GM18502 (cell line): ENCODE measurements at regions not wholly inside any gene's neighbourhood (a gene's known extent, or its start where the extent isn't known, plus 50 kb on each side); places are given as distances from the start of the nearest gene placed in this dataset.

Experiments used
- ATAC-seq: cut with Tn5 transposase; IDR thresholded peaks from one replicate; pipeline ENCODE4 v1.9.1; 2021; ENCODE audit warnings: mild to moderate bottlenecking; ENCODE audit not compliant: unreplicated experiment, poor library complexity

DNA sequence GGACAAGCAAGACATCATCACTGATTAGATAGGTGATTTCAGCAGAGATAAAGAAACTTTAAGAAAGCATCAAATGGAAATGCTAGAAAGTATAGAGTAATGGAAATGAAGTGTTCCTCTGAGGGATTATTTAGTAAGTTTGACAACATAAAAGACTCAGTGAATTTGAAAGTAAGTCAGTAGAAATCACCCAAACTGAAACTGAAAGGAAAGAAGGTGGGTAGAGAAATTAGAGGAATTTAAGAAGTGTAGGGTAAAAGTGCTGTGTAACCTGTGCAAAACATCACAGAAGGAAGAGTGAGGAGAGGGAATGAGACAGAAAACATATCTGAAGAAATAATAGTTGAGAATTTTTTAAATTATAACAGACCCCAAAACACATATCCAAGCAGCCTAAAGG lies 343.1 kb downstream of the CBLN2 start:
- ATAC-seq, result no peak

DNA sequence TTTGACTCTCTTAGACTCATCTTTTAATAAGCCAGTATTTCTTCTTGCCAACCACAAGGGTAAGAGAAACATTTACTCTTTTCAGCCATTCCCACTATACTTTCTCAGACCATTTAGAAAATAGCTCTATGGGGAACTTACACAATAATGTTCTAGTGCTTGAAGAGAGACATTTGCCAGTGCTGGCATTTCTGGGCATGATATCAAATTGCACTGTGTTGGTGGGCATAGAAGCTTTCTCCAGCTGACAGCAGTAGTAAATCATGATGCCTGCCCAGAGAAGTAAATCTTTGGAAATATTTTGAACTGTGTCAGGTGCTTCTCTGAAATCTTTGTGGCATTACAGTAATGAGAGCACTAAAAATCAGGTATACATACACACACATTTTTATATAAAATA lies 346.6 kb downstream of the CBLN2 start:
- no peak for ATAC-seq

DNA sequence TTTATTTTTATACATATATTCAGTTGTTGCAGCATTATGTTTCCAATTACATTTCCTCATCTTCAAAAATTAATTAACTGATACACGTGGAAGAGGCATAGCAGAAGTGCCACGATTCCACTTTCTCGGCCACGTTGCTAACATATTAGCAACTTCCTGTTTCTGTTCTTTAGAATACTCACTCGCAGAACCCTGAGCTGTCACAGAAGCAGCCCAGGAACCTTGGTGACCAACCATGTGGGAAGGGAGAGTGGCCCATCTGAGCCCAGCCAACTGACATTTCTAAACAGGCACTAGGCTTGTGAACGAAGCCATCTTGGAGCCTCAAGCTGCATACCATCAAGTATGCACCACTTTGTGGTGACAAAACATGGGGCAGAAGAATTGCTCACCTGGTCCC lies 350.1 kb downstream of the CBLN2 start:
- no peak for ATAC-seq

DNA sequence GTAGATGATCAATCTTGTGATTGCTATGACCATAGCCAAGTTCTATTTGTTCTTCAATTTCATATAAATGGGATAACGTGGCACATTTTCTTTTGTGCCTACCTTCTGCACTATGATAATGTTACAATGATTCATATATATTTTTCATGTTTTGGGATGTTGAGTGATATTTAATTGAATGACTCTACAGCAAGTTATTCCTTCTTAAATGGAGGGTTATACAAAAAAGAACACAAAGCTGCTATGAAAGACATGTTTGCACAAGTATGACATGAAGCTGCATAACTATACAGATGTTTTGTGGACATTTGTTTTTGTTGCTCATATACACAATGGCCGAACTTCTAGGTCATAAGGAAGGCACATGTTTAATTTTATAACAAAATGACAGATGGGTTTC lies 356.2 kb downstream of the CBLN2 start:
- no peak for ATAC-seq

DNA sequence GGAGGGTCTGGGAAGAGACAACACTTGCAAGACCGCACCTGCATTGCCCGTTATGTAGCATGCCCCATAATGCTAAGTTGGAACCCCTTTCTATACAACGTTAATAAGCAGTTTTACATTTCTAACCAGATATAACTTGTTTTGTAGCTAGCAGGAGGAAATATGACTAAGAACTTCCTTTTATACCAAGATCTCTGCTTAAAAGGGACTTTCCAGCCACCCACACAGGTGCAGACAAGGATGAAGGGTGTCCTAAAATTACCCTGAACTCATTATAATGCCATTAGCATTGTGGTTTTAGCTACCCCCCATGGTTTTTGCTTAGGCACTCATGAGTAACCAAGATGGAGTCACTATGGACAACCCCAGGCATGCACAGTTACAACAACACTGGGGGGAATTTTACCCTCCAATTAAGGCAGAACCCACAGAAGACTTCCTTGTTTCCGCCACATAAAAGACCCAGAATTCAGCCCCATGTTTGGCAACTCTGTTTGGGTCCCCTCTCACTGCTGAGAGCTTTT lies 362.8 kb downstream of the CBLN2 start:
- ATAC-seq, result peak; percentile 73

DNA sequence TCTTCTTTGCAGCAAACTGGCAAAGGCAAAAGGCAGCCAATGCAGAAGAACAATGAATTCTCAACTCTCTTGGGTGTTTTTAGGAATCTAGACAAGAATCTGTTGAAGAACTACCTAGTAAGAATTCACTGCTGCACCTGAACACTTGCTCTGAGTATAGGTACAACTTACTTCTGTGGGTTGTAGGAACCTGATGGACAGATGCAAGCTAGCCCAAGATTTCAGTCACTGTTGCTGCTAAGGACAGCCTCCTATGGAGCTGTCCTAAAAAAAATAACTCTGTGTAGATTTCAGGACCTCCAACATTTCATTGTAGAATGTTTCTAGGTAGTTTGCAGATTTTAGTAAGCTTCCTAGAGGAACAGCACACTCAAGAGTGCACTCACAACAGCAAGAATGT lies 363.5 kb downstream of the CBLN2 start:
- no peak for ATAC-seq

DNA sequence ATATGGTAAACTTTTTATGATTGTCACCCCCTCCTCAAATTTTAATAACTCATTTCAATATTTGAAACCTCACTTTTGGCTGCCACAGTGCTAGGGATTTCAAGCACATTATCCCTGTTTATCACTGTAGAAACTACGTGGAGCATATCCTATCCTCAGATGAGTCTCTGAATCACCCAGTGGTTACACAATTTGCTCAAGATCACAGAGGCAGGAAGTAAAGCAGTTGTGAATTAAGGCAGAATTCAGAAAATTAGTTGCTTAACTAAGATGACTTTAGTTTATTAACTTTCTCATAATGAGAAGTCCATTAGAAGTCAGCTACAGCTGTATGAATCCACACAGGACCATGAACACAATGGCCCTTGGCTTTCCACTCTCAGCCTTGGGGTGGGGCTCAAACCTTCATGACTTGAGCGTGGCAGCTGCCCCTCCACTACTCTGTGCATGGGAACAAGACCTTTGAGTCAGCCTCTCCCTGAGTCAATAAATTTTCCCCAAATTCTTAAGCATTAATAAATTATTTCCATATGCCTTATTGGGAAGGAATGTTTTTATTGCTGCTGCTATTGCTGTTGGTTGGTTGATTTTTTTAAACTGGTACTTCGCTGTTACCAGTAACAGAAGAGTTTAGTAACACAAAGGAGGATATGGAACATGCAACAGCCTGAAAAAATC lies 369.0 kb downstream of the CBLN2 start:
- ATAC-seq, result no peak

DNA sequence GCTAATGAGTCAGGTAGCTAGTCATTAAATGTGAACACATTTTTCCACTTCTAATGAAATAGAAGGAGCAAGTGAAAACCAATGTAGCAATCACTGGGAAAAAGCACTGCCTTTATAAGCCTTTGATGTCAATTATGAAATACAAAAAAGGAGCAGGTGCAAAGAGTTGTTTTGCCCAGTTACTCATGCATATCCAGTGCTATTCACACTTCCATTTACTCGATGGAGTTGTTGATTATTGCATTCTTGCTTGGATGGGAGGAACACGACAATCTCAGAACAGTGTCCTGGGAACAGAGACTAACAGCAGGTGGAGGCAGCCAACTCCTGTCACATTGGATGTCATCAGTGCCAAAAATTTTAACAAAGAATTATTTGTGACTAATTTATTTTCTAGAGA lies 372.5 kb downstream of the CBLN2 start:
- ATAC-seq, result no peak

DNA sequence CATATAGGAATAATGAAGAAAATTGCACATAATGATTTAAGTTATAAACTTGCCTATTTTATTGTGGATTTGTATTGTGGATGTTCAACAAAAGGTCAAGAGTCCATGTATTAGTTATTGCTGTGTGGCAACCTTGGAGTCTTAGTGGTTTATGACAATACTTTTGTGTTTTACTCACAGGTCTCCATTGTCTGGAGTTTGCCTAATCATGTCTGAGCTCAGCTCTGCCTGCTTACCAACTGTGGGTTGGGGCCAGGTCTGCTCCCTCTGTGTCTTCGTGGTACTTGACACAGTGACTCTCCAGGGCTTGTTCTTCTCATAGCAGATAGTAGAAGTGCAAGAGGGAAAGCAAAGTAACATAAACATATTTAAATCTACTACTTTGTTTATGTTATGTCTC lies 382.5 kb downstream of the CBLN2 start:
- ATAC-seq, result no peak

DNA sequence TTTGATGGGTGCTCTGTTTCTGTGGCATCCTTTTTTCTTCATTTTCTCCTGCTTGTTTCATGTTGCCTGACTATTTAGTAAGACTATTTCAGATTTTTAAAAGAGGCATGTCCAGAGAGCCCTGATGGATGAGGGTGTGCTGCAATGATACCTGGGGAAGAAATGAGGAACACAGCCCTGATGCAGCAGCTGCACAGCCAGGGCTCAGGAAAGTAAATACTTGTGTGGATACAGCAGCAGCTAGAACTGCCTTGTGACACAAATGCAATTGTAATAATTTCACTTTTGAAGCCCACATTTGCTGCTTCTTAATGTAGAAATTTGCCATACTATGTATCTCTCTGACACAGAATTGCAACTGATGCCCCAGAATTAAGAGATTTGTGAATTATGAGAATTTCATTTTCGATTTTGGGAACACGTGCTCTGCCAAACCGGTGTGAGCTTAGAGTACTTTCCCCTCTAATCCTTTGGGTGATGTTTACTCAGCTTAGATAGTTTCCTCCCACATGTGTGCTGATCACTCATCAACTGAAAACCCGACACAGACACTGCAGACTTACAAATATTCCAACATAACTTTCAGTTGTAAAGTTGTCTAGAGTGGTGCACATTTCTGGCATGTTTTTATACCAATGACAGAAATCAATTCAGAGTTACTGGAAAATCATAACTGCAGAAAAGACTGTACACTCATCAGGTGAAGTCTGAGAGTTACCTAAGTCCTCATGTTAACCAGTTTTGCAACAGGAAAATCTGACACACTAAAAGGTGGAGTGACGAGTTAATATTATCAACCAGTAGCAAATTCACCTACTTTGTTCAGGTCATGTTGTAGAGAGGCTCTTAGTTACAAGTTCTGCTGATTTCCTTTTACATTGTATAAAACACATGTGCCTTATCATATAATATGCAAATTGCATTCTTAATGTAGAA lies 383.4 kb downstream of the CBLN2 start:
- no peak for ATAC-seq

DNA sequence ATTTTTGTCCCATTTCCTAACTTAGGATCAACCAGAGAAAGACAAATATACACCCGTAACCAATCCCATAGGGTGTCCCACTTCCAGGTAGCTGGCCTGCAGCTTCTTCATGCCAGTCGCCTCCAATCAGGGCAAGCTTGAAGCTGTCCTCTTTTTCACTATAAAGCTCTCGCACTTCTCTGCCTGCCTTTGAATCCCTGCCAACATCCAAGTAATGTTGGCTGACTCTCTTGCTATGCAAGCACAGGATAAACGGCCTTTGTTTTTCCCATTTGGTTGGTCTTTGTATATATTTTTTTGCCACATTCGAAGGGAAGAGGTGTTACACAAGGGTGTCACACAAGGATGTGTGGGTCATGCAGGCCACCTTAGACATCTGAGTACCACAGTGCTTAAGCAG lies 388.8 kb downstream of the CBLN2 start:
- no peak for ATAC-seq

DNA sequence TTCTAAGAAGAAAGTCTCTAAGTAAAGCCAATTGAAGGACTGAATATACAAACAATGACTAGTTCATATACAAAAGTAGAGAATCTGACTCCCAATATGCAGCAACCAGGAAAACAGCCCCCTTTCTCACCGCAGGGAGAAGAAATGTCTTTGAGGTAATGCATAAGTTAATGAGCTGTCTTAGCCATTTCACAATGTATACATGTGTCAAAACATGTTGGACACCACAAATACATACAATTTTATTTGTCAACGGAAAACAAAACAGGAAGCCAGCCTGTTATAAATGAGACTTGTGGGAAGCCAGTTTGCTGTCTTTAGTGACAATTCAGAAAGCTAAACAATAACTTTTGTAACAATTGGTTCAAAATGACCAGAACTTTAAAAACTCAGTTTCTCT lies 389.2 kb downstream of the CBLN2 start:
- ATAC-seq, result no peak

DNA sequence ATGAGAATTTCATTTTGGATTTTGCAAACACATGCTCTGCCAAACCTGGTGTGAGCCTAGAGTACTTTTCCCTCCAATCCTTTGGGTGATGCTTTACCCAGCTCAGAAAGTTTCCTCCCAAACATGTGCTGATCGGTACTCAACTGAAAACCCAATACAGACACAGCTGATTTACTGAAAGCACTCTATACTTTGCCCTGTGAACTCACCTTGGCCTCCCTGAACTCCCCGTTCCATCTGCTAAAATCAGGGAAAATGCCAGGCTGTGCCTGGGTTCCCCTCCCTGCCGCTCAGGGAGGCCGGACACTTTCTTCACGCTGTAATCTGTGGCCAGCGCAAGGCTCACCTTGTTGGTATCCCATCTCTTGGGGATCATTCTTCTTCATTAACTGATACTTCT lies 391.2 kb downstream of the CBLN2 start:
- ATAC-seq, result no peak

DNA sequence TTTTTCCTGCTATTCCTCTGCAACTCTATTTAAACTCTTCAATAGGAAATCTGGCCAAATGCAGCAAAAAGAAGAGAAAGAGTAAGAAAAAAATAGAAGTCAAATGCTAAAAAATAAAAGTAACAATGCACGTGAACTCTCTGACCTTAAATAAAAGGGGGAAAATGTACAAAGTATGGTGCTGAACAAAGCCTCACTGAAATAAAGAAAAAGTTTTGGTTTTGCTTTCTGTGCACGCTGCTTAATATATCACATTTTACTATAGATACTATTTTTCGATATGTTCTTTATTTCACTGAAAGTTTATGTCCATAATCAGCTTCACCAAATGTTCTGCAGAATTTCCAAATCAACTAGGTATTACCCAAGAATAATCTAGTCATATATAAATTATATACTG lies 396.3 kb downstream of the CBLN2 start:
- no peak for ATAC-seq

DNA sequence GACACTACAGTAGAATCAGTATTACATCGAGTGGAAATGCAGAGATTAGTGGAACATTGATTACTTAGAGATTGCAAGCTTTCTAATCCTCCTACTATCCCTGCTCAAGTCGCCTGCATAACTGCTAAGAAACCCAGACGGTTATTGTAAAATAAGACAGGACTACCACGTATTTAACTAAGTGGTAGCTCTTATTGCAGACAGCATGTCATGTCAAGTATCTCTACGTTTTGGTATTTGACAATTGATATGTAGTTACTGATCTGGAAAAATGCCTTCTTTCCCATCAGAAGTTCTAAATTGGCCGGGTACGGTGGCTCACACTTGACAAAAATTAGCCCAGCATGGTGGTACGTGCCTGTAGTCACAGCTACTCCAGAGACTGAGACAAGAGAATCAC lies 404.1 kb downstream of the CBLN2 start:
- no peak for ATAC-seq

DNA sequence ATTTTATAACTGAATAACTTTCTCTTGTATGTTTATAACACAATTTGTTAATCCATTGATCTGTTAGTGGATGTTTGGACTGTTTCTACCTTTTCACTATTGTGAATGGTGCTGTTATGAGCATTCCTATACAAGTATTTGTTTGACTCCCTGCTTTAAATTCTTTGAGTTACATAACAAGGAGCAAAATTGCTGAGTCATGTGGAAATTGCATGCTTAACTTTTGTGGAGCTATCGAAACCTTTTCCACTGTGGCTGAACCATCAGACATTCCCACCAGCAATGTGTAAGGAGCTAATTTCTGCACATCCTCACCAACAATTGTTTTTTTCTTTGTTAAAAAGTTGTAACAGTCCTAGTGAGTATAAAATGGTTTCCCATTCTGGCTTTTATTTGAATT lies 415.5 kb downstream of the CBLN2 start:
- no peak for ATAC-seq

DNA sequence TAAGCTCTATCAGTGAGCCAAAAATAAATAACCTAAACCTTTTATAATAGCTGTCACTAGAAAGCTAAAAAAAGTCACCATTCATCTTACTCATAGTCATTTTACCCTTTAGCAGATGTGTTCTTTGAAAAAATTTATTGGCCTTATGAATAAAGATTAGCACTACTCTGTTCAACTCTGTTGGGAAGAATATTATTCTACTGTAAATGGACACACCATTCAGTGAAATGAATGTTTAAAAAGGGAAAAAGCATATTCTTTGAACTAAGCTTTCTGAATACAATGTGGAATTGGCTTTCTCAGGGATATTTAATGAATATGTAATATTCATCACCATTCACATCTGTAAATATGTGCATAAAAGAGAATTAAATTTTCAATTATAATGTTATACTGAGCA lies 422.0 kb downstream of the CBLN2 start:
- no peak for ATAC-seq

DNA sequence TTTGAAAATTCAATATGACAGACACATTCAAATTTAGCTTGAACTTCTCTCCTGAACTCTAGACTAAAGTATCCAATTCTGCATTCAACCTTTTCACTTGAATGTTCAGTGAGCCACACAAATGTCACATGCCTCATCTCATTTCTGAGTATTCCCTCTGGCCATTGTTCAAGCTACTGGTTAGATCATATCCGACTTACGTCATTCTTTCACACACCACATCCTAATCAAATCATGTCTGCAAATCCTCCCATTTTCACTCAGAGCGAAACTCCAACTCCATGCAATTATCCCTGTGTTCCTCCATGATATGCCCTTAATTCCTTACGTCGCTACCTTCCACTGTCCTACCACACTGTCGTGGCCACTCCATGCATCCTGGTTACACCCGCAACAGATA lies 425.1 kb downstream of the CBLN2 start:
- ATAC-seq, result no peak

DNA sequence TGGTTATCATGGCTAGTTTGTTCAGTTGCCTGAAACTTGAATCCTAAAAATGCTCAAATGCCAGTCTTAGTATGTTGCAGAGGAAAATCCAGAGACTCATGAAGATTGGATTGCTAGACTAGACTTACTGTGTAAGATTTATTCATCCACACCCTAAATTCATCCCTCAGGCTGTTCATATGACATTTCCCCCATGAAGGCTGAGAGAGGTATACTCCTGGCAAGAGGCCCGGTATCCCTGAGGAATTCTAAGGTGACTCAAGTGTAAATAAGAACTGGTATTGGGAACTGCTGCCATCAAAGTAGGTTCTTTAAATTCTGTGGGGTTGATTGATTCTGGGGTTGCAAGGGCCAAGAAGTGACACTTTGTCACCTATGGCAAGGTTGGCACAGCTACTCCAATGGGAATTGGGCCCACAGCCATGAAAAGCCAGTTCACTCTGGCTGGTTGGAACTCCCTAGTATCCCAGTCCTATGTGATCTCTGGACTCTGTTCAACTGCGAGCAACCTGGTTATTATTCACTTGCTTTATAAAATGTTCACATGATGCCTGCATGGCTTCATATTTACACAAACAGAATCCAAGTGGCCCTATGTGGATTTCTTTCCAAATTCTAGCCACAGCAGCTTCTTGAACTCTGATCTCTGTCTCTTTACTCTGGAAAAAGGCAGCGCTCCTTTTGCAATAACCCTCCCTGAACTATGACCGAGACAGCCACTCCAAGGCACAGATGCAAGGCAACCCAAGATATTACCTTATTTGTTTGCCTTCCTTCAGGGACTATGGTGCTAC lies 429.1 kb downstream of the CBLN2 start:
- no peak for ATAC-seq

DNA sequence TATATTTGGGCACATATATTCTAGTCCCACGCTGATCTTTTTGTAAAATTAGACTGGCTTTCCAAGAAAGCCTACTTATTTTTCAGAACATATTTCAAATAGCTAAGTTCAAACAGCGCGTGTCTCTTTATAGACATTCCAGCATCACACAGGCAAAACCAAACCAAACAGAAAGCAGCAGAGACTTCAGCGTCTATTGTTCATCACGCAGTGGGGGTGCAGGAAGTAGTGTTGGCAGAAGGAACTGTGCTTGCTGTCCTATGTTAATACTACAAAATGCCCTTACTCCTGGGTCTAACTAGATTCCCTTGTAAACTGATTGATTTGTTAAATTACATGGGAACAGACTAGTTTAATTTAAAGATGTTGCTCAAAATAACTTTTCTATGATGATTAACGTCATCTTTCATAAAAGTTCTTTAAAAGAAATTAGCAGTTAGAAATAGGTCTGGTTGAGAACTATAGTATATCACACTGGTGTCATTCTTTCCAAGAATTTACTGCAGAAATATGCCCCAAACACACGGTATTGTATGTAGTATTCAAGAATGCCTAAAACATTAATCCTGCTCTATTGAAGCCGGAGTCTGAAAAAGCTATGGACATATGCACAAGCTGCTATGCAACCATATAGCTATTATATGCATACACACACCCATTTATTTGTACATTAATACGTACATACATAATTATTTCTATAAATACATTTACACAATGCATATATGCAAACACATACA lies 436.3 kb downstream of the CBLN2 start:
- ATAC-seq, result no peak
